HCT116 (cell line): ENCODE measurements at regions not wholly inside any gene's neighbourhood (a gene's known extent, or its start where the extent isn't known, plus 50 kb on each side); places are given as distances from the start of the nearest gene placed in this dataset.

Source experiments
- CTCF ChIP-seq, 3 experiments: fragments of 200-600 bp in 1 of 3; sonication (generic) in 1 of 3; IDR thresholded peaks in 2 of 3; conservative IDR thresholded peaks in 1 of 3; 2 replicates each; pipeline ENCODE4 v1.5.1; 2012 to 2017; ENCODE audit warnings: low read depth in 2 of 3, low read length in 2 of 3, antibody characterized with exemption in 1 of 3, borderline replicate concordance in 1 of 3, control low read depth in 1 of 3, mild to moderate bottlenecking in 1 of 3, mixed read lengths in 1 of 3, mixed run types in 1 of 3, moderate library complexity in 1 of 3; ENCODE audit not compliant: insufficient read depth in 1 of 3
- MAX ChIP-seq: IDR thresholded peaks from 2 replicates; pipeline ENCODE4 v1.6.1; 2012
- POLR2A ChIP-seq: IDR thresholded peaks from 2 replicates; pipeline ENCODE4 v1.7.0; 2011; ENCODE audit warnings: borderline replicate concordance; ENCODE audit not compliant: insufficient read depth, insufficient read length; ENCODE audit errors: extremely low read depth
- POLR2AphosphoS5 ChIP-seq: IDR thresholded peaks from 2 replicates; pipeline ENCODE4 v1.6.1; 2011; ENCODE audit warnings: mild to moderate bottlenecking, low read depth, low read length, moderate library complexity
- YY1 ChIP-seq: IDR thresholded peaks from 2 replicates; pipeline ENCODE4 v1.6.1; 2011; ENCODE audit warnings: low read length, low read depth, moderate library complexity, mild to moderate bottlenecking; ENCODE audit not compliant: insufficient replicate concordance; ENCODE audit errors: extremely low read depth
- ZBTB33 ChIP-seq: IDR thresholded peaks from 2 replicates; pipeline ENCODE4 v1.6.1; 2011; ENCODE audit warnings: mild to moderate bottlenecking, low read length, moderate library complexity; ENCODE audit not compliant: insufficient replicate concordance; ENCODE audit errors: extremely low read depth
- ZFX ChIP-seq: fragments of 450-650 bp; IDR thresholded peaks from 2 replicates; pipeline ENCODE4 v1.6.1; 2017
- ZNF274 ChIP-seq: fragments of 200-500 bp; sonication (Bioruptor generic); IDR thresholded peaks from 2 replicates; pipeline ENCODE4 v1.6.1; 2014; ENCODE audit warnings: mild to moderate bottlenecking, low read depth, low read length, inconsistent platforms
- TF ChIP-seq, protein P1 (sequence below): IDR thresholded peaks from 2 replicates; pipeline ENCODE4 v1.6.1; 2012; ENCODE audit warnings: low read depth

DNA sequence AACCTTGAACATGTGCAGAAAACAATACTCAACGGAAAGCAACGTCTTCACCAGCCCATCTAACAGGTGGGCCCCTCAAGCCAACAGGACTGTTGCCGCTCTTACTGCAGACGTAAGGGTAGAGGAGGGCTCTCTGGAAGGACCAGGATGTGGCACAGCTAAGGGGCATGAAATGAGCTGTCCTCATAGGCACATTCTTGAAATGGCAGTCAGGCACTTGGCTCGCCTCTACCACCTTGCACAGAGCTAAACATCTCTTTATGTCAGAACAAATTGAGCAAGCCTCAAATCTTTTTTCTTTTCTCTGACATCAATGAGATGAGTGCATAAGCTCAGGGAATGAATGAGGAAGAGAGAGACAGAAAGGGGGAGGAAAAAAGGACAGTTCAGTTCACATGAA, 86.4 kb upstream of the ESRRG start:
- TF ChIP-seq ZFX = no peak
- TF ChIP-seq MAX = no peak
- TF ChIP-seq POLR2A = no peak
- no peak for TF ChIP-seq YY1
- TF ChIP-seq POLR2AphosphoS5 = no peak
- TF ChIP-seq ZNF274 = no peak
- no peak for TF ChIP-seq CTCF (IDR thresholded peaks at IDR 0.05 in 2 of 3, conservative IDR thresholded peaks at IDR 0.05 in 1 of 3; ENCODE audit: borderline replicate concordance in 1 of 3, insufficient read depth in 1 of 3, low read depth in 2 of 3, low read length in 2 of 3)
- TF ChIP-seq, protein P1, sequence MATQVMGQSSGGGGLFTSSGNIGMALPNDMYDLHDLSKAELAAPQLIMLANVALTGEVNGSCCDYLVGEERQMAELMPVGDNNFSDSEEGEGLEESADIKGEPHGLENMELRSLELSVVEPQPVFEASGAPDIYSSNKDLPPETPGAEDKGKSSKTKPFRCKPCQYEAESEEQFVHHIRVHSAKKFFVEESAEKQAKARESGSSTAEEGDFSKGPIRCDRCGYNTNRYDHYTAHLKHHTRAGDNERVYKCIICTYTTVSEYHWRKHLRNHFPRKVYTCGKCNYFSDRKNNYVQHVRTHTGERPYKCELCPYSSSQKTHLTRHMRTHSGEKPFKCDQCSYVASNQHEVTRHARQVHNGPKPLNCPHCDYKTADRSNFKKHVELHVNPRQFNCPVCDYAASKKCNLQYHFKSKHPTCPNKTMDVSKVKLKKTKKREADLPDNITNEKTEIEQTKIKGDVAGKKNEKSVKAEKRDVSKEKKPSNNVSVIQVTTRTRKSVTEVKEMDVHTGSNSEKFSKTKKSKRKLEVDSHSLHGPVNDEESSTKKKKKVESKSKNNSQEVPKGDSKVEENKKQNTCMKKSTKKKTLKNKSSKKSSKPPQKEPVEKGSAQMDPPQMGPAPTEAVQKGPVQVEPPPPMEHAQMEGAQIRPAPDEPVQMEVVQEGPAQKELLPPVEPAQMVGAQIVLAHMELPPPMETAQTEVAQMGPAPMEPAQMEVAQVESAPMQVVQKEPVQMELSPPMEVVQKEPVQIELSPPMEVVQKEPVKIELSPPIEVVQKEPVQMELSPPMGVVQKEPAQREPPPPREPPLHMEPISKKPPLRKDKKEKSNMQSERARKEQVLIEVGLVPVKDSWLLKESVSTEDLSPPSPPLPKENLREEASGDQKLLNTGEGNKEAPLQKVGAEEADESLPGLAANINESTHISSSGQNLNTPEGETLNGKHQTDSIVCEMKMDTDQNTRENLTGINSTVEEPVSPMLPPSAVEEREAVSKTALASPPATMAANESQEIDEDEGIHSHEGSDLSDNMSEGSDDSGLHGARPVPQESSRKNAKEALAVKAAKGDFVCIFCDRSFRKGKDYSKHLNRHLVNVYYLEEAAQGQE = no peak
- no peak for TF ChIP-seq ZBTB33
